Liver (tissue), 8 donors: ENCODE measurements at regions not wholly inside any gene's neighbourhood (a gene's known extent, or its start where the extent isn't known, plus 50 kb on each side); places are given as distances from the start of the nearest gene placed in this dataset.

ENCODE experiments used
- DNase-seq: peaks from one replicate; pipeline ENCODE4 v3.0.0-alpha.2; 2017; ENCODE audit warnings: low spot score
- H3K27ac ChIP-seq, 2 donors: one replicate each; pipeline ENCODE4 v1.7.0; 2013; ENCODE audit warnings: inconsistent platforms in 2 of 2, low read length in 2 of 2, control low read depth in 1 of 2, low read depth in 1 of 2, mild to moderate bottlenecking in 1 of 2
- H3K27me3 ChIP-seq, 4 donors: one replicate each; pipeline versions ENCODE4 v1.6.1 to v1.7.0; 2013; ENCODE audit warnings: low read length in 3 of 4, inconsistent platforms in 1 of 4, mild to moderate bottlenecking in 1 of 4, moderate library complexity in 1 of 4; ENCODE audit not compliant: control insufficient read depth in 4 of 4, insufficient read depth in 4 of 4
- H3K36me3 ChIP-seq, 4 donors: one replicate each; pipeline versions ENCODE4 v1.6.1 to v1.7.0; 2013; ENCODE audit warnings: low read length in 3 of 4, mild to moderate bottlenecking in 3 of 4, low read depth in 1 of 4, moderate library complexity in 1 of 4; ENCODE audit not compliant: control insufficient read depth in 4 of 4, insufficient read depth in 3 of 4
- H3K4me1 ChIP-seq, 4 donors: one replicate each; pipeline versions ENCODE4 v1.6.1 to v1.7.0; 2013; ENCODE audit warnings: low read length in 3 of 4, mild to moderate bottlenecking in 3 of 4, moderate library complexity in 1 of 4; ENCODE audit not compliant: control insufficient read depth in 4 of 4, insufficient read depth in 4 of 4
- H3K4me3 ChIP-seq, 3 donors: one replicate each; pipeline versions ENCODE4 v1.6.1 to v1.7.0; 2013; ENCODE audit warnings: low read length in 3 of 3, control low read depth in 1 of 3, low read depth in 1 of 3, mild to moderate bottlenecking in 1 of 3
- H3K9ac ChIP-seq, 2 donors: one replicate each; pipeline ENCODE4 v1.7.0; 2013; ENCODE audit warnings: low read length in 2 of 2, mild to moderate bottlenecking in 2 of 2, moderate library complexity in 2 of 2, control low read depth in 1 of 2, low read depth in 1 of 2
- H3K9me3 ChIP-seq, 4 donors: one replicate each; pipeline versions ENCODE4 v1.6.1 to v1.7.0; 2013; ENCODE audit warnings: low read length in 3 of 4; ENCODE audit not compliant: control insufficient read depth in 4 of 4
- FOXA1 ChIP-seq: IDR thresholded peaks from 2 replicates; pipeline ENCODE4 v1.6.1; 2016; ENCODE audit warnings: antibody characterized with exemption
- FOXA2 ChIP-seq: IDR thresholded peaks from 2 replicates; pipeline ENCODE4 v1.6.1; 2016; ENCODE audit warnings: antibody characterized with exemption
- JUND ChIP-seq, 2 donors: IDR thresholded peaks; 2 replicates each; pipeline ENCODE4 v1.6.1; 2016; ENCODE audit warnings: antibody characterized with exemption in 2 of 2
- NR2F2 ChIP-seq: IDR thresholded peaks from 2 replicates; pipeline ENCODE4 v1.6.1; 2016; ENCODE audit warnings: antibody characterized with exemption
- RAD21 ChIP-seq, 2 donors: IDR thresholded peaks; 2 replicates each; pipeline ENCODE4 v1.6.1; 2016; ENCODE audit warnings: antibody characterized with exemption in 2 of 2, mild to moderate bottlenecking in 2 of 2
- RXRA ChIP-seq, 2 donors: IDR thresholded peaks; 2 replicates each; pipeline ENCODE4 v1.6.1; 2017 to 2018; ENCODE audit warnings: antibody characterized with exemption in 2 of 2, mild to moderate bottlenecking in 1 of 2
- SP1 ChIP-seq: IDR thresholded peaks from 2 replicates; pipeline ENCODE4 v1.6.1; 2018; ENCODE audit warnings: antibody characterized with exemption, mild to moderate bottlenecking
- TAF1 ChIP-seq: conservative IDR thresholded peaks from 2 replicates; pipeline ENCODE4 v1.6.1; 2016; ENCODE audit warnings: antibody characterized with exemption, mild to moderate bottlenecking
- YY1 ChIP-seq: IDR thresholded peaks from 2 replicates; pipeline ENCODE4 v1.6.1; 2016; ENCODE audit warnings: antibody characterized with exemption, mild to moderate bottlenecking
- WGBS: extraction: QIAGEN DNeasy Blood & Tissue Kit; methylation state at CpG from one replicate; pipeline ENCODE4 v1.1.7; 2013; 5-methylcytosine and 5-hydroxymethylcytosine counted together
- TF ChIP-seq, protein P1 (sequence below): fragments of 150-350 bp; IDR thresholded peaks from 2 replicates; pipeline ENCODE4 v1.5.1; 2017; ENCODE audit warnings: improper control_type of control experiment, low read depth, low read length; ENCODE audit not compliant: missing input control
- TF ChIP-seq, protein P2 (sequence below): IDR thresholded peaks from 2 replicates; pipeline ENCODE4 v1.6.1; 2016; ENCODE audit warnings: antibody characterized with exemption, mild to moderate bottlenecking
- TF ChIP-seq, protein P3 (sequence below): IDR thresholded peaks from 2 replicates; pipeline ENCODE4 v1.6.1; 2016; ENCODE audit warnings: antibody characterized with exemption
- TF ChIP-seq, protein P4 (sequence below): IDR thresholded peaks from 2 replicates; pipeline ENCODE4 v1.6.1; 2016; ENCODE audit warnings: antibody characterized with exemption
- TF ChIP-seq, protein P5 (sequence below): IDR thresholded peaks from 2 replicates; pipeline ENCODE4 v1.6.1; 2016; ENCODE audit warnings: antibody characterized with exemption
- donor health status: healthy.
- donor health status: healthy.
- donor health status: healthy.
- donor health status: healthy.
- donor health status: healthy.

DNA sequence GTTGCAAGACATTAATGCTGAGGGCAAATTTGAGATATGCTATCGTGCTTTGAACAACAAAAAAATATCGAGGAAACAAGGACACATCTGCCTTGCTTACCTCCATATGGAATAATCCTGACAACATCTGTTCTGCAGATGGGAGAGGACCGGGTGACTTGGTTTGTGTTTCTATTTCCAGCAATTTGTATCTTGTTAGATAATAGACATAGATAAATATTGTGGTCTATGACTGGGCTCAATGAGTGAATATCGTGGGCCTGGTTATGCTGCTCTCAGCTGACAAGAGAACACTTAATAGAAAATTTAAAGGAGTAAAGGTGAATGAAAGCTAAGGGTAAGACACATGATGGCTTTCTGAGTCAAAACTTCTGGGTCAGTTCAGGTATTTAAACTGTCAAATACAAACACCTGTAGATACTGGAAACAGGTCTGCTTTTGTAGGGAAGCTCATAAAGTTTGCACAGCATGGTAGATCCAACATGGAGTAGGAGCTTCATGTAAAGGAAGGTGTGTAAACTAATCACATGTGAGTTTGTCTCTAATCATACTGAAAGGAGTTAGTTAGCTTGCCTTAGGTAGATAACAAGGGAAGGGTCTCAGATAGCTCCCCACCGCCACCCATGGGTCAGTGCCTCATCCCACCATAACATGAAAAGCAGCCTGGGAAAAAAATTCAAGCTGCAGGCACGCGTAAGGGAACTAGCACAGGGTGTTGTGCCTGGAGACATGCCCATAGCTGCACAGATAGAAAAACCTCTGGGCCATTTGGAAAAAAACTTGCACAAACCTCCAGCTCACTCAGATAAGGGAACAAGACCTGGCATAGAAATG, 904.1 kb upstream of the EPHA5 start:
- no peaks in the 10 kb centered on the region for H3K27me3 ChIP-seq
- H3K27ac ChIP-seq = no peak overlapping the region
- TF ChIP-seq, protein P1, sequence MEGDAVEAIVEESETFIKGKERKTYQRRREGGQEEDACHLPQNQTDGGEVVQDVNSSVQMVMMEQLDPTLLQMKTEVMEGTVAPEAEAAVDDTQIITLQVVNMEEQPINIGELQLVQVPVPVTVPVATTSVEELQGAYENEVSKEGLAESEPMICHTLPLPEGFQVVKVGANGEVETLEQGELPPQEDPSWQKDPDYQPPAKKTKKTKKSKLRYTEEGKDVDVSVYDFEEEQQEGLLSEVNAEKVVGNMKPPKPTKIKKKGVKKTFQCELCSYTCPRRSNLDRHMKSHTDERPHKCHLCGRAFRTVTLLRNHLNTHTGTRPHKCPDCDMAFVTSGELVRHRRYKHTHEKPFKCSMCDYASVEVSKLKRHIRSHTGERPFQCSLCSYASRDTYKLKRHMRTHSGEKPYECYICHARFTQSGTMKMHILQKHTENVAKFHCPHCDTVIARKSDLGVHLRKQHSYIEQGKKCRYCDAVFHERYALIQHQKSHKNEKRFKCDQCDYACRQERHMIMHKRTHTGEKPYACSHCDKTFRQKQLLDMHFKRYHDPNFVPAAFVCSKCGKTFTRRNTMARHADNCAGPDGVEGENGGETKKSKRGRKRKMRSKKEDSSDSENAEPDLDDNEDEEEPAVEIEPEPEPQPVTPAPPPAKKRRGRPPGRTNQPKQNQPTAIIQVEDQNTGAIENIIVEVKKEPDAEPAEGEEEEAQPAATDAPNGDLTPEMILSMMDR = no peak
- TF ChIP-seq, protein P2, sequence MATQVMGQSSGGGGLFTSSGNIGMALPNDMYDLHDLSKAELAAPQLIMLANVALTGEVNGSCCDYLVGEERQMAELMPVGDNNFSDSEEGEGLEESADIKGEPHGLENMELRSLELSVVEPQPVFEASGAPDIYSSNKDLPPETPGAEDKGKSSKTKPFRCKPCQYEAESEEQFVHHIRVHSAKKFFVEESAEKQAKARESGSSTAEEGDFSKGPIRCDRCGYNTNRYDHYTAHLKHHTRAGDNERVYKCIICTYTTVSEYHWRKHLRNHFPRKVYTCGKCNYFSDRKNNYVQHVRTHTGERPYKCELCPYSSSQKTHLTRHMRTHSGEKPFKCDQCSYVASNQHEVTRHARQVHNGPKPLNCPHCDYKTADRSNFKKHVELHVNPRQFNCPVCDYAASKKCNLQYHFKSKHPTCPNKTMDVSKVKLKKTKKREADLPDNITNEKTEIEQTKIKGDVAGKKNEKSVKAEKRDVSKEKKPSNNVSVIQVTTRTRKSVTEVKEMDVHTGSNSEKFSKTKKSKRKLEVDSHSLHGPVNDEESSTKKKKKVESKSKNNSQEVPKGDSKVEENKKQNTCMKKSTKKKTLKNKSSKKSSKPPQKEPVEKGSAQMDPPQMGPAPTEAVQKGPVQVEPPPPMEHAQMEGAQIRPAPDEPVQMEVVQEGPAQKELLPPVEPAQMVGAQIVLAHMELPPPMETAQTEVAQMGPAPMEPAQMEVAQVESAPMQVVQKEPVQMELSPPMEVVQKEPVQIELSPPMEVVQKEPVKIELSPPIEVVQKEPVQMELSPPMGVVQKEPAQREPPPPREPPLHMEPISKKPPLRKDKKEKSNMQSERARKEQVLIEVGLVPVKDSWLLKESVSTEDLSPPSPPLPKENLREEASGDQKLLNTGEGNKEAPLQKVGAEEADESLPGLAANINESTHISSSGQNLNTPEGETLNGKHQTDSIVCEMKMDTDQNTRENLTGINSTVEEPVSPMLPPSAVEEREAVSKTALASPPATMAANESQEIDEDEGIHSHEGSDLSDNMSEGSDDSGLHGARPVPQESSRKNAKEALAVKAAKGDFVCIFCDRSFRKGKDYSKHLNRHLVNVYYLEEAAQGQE = no peak
- TF ChIP-seq, protein P3, sequence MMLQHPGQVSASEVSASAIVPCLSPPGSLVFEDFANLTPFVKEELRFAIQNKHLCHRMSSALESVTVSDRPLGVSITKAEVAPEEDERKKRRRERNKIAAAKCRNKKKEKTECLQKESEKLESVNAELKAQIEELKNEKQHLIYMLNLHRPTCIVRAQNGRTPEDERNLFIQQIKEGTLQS = no peak
- TF ChIP-seq RAD21 (IDR thresholded peaks at IDR 0.05) = no peak
- no peak for TF ChIP-seq YY1
- TF ChIP-seq FOXA2 = no peak
- TF ChIP-seq SP1 = no peak
- no peak for TF ChIP-seq JUND (IDR thresholded peaks at IDR 0.05)
- TF ChIP-seq, protein P4, sequence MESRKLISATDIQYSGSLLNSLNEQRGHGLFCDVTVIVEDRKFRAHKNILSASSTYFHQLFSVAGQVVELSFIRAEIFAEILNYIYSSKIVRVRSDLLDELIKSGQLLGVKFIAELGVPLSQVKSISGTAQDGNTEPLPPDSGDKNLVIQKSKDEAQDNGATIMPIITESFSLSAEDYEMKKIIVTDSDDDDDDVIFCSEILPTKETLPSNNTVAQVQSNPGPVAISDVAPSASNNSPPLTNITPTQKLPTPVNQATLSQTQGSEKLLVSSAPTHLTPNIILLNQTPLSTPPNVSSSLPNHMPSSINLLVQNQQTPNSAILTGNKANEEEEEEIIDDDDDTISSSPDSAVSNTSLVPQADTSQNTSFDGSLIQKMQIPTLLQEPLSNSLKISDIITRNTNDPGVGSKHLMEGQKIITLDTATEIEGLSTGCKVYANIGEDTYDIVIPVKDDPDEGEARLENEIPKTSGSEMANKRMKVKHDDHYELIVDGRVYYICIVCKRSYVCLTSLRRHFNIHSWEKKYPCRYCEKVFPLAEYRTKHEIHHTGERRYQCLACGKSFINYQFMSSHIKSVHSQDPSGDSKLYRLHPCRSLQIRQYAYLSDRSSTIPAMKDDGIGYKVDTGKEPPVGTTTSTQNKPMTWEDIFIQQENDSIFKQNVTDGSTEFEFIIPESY = no peak
- TF ChIP-seq FOXA1 = no peak
- TF ChIP-seq, protein P5, sequence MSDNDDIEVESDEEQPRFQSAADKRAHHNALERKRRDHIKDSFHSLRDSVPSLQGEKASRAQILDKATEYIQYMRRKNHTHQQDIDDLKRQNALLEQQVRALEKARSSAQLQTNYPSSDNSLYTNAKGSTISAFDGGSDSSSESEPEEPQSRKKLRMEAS = no peak
- no peak for DNase-seq
- 77% methylated on average over 7 of the region's 7 CpGs for WGBS
- no peaks in the 10 kb centered on the region for H3K4me1 ChIP-seq
- H3K9ac ChIP-seq = no peak overlapping the region
- H3K9me3 ChIP-seq = no peaks in the 10 kb centered on the region
- no peak overlapping the region for H3K4me3 ChIP-seq
- H3K36me3 ChIP-seq = no peaks in the 10 kb centered on the region

DNA sequence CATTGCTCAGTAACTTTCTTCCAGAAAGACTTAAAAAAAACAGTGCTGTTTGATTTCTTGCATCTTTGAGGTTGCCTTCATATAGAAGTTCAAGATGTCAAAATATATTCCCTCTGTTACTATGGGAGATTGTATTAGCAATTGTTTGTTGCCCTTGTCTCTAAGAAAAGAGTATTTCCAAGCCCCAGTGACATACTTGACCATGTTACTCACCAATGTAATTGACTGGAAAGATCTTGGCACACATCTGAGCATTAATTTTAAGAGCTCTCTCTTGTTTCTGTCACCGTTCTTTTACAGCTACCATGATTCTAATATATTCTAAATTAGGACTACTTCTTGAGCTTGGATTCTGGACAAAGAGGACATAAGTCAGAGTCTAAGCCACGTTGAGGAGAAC, 902.7 kb upstream of the EPHA5 start:
- H3K9me3 ChIP-seq = no peaks in the 10 kb centered on the region
- H3K36me3 ChIP-seq = no peaks in the 10 kb centered on the region
- no peaks in the 10 kb centered on the region for H3K27me3 ChIP-seq
- no peak overlapping the region for H3K4me3 ChIP-seq
- 55% methylated on average over 2 of the region's 2 CpGs for WGBS
- no peak for DNase-seq
- no peak overlapping the region for H3K27ac ChIP-seq
- no peak overlapping the region for H3K9ac ChIP-seq
- H3K4me1 ChIP-seq = no peaks in the 10 kb centered on the region
- TF ChIP-seq, protein P4 = no peak
- TF ChIP-seq, protein P5 = no peak
- TF ChIP-seq NR2F2 = no peak
- TF ChIP-seq FOXA1 = no peak
- no peak for TF ChIP-seq TAF1
- no peak for TF ChIP-seq YY1
- no peak for TF ChIP-seq RXRA (IDR thresholded peaks at IDR 0.05)
